Tibial nerve (tissue), 3 donors: ENCODE measurements at regions not wholly inside any gene's neighbourhood (a gene's known extent, or its start where the extent isn't known, plus 50 kb on each side); places are given as distances from the start of the nearest gene placed in this dataset.
"Not testable (repeated sequence)": the region's sequence is repeated elsewhere in the genome, so short reads cannot be mapped to it uniquely, and the experiment has no call there.

Experiments
- CTCF ChIP-seq, 5 experiments: fragments of 200-600 bp in 3 of 5; fragments of 450-650 bp in 2 of 5; sonication (generic) in 3 of 5; IDR thresholded peaks; one replicate each; pipeline ENCODE4 v1.5.1; 2016 to 2019; ENCODE audit warnings: antibody characterized with exemption in 5 of 5, mild to moderate bottlenecking in 3 of 5, moderate library complexity in 2 of 5
- POLR2A ChIP-seq, 2 donors: fragments of 450-650 bp; IDR thresholded peaks; one replicate each; pipeline ENCODE4 v1.6.1; 2017; ENCODE audit warnings: antibody characterized with exemption in 2 of 2, mild to moderate bottlenecking in 2 of 2, moderate library complexity in 2 of 2

- TF ChIP-seq CTCF, POLR2A (IDR thresholded peaks at IDR 0.05): not testable (repeated sequence)
Observed at GRCh38 chr4:3606271-3606670, 74.0 kb upstream of the LRPAP1 start.
